NCI-H2081 treated with DMSO at 0.1 percent for 48 hours (cell line): ENCODE measurements at regions not wholly inside any gene's neighbourhood (a gene's known extent, or its start where the extent isn't known, plus 50 kb on each side); places are given as distances from the start of the nearest gene placed in this dataset.
"Not testable (repeated sequence)": the region's sequence is repeated elsewhere in the genome, so short reads cannot be mapped to it uniquely, and the experiment has no call there.

Experiments used
- DNase-seq: peaks from one replicate; lab custom pipeline; 2025; lab: John Stamatoyannopoulos, UW

DNA sequence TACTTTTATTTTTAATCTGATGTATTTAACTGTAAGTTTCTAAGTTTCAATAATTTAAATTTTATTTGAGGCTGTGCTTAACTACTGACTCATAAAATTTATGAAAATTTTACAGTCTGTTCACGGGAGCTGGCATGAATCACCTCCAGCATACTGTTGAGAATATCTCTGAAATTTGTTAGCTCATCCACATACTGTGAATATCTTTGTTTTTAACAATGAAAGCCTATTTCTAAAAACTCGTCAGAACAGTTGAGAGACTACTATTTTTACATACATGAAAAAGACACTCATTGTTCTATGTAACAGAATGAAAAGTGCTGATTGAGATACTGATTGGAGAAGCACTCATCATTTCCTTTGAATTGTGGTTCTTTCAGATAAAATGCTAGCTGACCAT lies 749.3 kb downstream of the TENT5A start:
- DNase-seq: no peak

DNA sequence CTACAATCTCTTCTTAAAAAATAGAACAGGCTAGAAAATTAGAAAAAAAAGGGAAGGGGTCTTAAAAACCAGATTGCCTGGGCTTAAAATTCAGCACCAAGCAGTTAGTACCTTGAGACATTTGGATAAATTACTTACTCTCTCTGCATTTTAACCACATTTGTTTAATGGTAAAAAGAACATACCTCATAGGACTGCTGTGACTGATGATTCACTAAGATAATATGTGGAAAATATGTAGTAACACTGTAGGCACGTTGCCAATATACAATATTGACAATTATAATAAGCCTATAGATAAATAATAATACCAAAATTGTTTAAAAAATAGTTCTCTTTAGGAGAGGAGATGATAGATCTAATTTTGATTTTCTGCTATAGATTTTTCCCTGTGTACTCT lies 750.4 kb downstream of the TENT5A start:
- DNase-seq: no peak

DNA sequence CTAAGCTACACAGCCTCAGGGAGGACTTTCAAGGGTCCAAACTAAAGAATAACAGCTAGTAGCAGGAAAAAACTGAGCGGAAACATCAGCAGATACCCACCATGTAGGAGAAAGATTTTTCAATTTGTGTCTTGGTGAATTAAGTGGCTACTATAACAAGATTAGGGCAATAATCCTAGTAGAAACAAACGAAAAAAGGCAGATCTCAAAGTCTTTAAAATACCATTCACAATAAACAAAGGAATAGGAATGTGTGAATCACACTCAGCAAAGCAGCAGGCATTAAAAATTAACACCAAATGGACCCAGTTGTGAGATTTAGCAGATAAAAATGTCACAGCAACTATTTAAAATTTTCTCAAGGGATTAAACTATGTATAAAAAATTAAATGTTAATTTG lies 761.2 kb downstream of the TENT5A start:
- no peak for DNase-seq

DNA sequence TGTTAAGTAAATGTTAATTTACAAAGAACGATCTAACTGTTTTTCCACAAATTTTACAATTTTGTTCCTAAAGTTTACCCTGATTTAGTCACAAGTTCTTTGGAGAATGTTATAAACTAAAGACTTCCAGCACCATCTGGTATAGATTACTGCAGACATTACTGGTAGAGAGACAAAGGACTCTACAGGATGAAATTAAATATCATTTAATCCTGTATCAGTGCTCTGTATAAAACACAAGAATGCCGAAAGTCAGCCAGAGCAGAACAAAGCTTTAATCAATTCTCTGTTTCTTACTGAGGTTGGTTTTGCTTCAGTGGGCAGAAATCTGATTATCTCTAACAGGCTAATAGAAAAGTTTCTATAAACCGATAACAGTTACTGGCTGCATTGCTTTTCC lies 763.6 kb downstream of the TENT5A start:
- DNase-seq: no peak

DNA sequence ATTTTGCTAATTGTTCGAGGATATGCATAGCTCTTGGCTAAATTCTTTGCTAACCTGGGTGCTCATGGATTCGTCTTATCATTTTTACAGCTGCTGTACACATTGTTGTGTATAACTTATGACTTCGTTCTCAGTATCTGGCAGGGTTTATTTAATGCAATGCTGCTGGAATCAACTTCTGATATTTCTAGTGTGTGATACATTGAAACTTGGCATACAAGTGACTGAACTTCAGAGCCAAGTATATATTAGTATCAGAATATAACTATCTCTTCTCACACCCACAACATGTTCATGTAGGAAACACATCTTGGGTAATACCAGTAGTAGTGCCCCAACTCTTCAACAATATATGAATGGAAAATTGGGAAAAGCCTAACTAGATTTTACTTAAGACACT lies 764.2 kb downstream of the TENT5A start:
- no peak for DNase-seq

DNA sequence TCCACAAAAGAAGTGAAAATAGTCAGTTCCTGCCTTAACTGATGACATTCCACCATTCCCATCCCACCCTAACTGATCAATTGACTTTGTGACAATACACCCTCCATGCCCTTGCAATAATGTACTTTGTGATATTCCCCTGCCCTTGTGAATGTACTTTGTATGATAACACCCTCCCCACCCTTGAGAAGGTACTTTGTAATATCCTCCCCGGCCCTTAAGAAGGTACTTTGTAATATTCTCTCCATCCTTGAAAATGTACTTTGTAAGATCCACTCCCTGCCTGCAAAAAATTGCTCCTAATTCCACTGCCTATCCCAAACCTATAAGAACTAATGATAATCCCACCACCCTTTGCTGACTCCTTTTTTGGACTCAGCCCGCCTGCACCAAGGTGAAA lies 771.3 kb downstream of the TENT5A start:
- DNase-seq: not testable (repeated sequence)

DNA sequence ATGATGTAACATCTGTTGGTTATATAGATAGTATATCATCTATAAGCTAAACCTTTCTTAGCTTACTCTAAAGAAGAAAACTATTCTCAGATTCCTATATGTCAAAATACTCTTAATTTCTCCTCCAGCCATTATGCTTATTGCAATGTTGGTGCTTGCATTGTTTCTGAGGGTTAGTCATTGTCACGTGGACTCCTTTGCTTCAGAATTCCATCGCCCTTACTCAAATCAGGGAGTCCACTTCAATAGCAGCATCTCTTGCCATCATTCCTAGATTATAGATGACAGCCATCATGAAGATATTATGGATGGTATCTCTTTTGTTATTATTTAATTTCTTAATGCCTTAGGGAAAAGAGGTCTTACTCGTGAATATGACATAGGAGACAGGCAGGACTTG lies 776.1 kb downstream of the TENT5A start:
- DNase-seq: no peak

DNA sequence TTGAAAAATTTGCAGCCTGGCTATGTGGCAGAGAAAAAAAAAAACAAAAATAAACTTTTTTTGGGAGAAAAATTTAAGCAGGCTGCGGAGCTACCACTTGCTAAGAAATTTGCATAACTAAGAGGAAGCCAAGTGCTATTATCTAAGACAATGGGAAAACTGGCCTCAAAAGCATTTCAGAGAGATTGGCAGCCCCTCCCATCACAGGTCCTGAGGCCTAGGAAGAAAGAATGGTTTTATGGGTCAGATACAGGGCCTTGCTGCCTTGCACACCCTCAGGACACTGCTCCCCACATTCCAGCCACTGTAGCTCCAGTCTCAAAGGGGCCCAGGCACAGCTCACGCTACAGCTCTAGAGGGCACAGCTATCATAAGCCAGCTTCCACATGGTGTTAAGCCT lies 777.9 kb downstream of the TENT5A start:
- no peak for DNase-seq

DNA sequence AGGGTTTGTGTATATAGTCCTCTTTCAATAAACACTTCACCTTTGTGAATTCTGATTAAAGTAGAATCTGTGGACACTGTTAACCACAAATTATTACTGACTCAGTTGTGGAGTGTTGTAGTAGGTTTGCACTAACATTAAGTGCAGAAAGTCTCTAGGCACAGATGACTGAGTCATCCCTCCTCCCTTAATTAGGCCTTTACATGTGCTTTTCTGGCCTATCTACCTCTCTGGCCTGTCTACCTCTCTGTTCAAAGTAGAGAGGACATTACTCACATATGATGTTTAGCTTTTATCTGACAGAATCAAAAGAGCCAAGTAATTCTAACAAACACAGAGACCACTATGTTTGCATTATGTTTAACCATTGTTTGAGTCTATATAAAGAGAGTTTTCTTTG lies 783.0 kb downstream of the TENT5A start:
- no peak for DNase-seq

DNA sequence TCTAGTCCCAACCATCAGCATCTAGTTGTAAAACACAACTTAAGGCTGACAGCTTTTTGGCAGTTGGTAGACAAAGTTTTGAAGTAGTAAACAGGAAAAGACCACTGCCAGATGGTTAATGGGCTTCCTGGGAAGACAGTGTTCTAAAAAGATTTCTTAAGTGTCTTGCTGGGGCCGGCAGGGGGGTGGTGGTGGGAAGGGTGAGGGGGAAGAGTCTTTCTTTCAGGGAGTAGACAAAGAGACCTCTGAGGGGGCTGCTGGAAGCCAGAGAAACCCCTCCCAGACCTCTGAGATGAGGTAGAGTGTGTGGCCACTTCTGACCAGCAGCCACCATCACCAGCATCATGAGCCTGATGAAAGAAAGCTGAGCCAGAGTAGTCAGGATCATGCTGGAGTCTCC lies 784.9 kb downstream of the TENT5A start:
- no peak for DNase-seq

DNA sequence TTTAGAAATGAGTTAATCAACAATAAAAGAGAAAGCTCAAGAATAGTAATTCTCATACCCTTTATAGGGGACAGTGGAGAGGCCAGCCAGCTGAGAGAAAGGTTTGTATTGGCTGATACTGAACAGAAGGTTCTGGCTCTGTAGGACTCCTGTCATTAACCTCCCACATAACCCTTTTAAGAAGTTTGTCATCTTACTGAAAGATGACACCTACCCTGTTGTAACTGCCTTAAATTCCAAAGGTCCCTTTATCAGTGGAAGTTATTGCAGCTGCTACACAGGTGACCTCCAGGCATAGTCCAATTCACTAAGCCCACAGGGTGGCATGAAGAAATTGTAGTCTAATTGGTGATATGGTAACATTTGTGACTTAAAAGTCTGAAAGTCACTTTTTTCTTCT lies 790.1 kb downstream of the TENT5A start:
- DNase-seq: no peak

DNA sequence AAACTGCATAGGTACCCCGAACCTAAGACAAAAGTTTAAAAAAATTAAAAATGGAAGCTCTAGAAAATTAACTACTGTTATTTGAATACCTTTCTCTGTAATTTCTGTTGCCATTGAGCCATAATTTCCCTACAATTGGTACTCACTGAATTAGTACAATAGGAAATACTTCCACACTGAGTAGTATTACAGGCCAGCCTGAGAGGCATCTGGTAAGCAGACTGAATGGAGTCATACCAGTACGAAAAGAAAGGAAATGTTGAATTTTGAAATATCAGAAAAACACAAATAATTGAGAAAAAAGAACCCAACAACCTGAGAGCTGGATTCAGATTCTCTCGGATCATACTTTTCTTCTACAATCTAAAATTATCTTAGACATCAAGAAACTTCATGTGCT lies 791.3 kb downstream of the TENT5A start:
- no peak for DNase-seq

DNA sequence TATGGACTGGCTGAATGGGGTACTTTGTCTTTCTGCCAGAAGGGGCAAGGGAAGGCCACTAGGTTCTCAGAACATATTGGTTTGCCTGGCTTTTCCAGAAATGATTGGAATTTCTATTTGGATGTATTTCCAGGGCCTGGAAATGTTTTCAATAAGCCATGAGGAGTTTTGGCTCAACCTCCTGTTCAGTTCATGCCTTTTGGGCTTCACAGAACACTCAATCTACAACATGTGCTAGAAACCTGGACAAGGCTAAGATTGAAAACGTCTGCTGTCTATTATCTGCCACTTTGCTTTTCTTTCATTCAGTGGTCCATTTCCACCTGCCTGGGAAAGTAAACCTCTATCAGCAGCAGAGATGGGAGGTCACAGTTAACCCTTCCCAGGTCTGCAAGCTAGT lies 793.4 kb downstream of the TENT5A start:
- no peak for DNase-seq

DNA sequence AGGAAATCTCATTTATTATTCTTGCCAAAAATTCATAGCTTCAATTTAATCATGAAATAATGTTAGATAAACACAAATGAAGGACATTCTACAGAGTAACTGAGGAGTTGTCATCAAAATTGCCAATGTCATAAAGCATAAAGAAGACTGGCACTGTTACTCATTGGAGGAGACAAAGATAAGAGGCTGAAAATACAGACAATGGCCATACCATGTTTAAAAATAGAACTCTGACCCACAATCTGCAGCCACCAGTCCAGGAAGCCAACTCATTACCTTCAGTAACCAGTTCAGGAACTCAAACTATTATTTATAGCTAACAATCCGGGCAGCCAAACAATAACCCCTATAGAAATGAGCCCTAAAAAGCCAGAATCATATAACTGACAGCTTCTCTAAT lies 795.6 kb downstream of the TENT5A start:
- DNase-seq: no peak

DNA sequence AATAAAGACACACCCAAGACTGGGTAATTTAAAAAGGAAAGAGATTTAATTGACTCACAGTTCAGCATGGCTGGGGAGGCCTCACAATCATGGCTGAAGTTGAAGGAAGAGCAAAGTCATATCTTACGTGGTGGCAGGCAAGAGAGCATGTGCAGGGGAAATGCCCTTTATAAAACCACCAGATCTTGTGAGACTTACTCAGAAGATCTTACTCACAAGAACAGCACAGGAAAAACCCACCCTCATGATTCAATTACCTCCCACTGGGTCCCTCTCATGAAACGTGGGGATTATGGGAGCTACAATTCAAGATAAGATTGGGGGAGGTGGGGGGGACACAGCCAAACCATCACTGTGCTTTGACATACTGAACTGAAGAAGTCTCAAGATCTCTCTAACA lies 800.0 kb downstream of the TENT5A start:
- DNase-seq: not testable (repeated sequence)

DNA sequence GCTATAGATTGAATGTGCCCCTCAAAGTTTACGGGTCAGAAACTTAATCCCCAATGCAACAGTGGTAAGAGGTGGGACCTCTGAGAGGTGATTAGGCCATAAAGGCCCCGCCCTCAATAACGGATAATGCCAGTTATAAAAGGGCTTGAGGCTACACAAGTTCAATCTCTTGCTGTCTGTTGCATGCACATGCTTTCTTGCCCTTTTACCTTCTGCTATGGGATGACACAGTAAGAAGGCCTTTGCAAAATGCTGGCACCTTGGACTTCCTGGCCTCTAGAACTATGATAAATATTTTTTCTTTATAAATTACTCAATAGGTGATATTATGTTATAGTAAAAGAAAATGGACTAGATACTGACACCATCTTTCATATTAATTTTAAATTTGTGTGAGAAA lies 806.1 kb downstream of the TENT5A start:
- DNase-seq: no peak

DNA sequence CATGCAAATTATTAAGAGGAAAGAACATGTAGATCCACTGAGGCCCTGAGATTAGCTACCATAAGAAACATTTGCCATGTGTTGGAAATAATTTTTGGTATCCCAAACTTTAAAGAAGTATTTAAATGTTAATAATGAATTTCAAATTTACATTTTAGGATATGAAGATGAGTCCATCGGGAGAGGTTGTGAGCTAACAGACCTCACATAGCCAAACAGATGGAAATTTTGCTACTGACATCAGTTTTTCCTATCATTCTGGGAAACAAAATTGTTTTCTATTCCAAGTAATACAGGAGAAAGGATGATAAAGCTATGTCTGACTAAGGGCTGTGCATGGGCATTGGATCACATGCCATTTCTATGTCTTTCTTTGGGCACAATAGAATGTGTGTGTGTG lies 809.6 kb downstream of the TENT5A start:
- no peak for DNase-seq

DNA sequence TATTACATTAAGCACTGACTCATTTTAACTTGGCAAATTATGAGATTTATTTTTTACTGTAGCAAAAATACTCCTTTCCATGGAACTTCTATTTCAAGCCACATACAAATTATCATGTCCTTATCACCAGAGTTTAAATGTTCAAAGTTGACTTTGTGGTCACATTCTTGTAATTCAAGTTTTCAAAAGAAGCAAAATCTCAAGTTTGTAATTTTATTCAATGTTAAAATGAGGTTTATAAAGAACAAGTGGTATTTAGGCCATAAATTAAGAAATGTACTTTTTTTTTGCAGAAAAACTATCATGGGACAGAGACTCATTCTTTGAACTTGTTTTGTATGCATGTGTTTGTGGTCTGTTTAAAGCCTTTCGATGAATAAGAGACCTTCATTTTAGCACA lies 811.5 kb downstream of the TENT5A start:
- DNase-seq: no peak

DNA sequence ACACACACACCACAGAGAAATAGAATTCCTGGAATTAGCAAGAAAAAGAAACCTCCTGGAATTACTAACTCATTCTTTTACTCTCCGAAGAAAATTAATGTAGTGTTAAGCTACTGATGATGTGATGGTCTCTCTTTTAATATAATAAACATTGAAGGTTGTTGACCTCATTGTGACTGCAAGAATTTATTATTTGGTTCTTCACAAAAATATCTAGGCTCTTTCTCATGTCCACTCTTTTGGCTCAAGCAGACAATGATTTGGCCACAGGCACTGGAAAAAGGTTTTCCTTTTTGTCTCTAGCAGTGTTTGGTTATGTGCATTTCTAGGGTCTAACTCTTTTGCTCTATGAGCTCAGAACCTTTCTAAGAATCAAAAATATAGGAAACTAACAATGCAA lies 811.9 kb downstream of the TENT5A start:
- DNase-seq: no peak

DNA sequence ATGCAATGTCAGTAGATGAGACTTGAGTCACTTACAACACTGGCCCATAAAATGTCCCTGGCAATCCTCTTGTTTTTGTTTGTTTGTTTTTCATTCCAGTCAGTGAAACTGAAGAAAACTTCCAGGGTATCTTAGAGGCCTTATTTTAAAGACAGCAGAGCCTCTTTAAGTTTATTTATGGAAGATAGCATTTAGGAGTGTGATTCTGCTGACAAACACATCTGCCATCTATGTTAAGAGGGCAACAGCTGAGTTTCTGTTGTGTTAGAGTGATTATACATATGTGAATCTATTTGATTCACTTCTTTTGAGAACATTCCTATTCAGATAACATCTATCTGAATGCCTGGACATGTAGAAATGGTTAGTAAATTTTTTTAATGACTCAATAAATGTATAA lies 812.6 kb downstream of the TENT5A start:
- DNase-seq: no peak

DNA sequence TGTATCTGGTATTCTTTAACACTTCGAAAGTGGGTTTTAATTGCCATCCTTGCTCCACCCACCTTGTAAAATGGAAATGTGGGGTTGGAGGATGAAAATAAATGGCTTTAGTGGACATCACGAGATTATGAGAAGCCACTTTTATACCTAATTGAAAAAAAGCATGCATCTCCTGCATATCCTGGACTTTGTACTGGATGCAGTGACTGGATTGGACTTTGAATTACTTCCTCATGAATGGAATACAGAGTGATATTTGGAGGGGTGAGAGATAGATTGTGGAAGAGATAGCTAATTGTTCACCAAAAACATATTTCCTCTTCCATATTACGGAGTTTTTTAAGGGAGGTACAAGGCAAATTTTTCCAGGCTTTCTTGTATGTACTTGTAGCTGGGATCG lies 813.0 kb downstream of the TENT5A start:
- no peak for DNase-seq

DNA sequence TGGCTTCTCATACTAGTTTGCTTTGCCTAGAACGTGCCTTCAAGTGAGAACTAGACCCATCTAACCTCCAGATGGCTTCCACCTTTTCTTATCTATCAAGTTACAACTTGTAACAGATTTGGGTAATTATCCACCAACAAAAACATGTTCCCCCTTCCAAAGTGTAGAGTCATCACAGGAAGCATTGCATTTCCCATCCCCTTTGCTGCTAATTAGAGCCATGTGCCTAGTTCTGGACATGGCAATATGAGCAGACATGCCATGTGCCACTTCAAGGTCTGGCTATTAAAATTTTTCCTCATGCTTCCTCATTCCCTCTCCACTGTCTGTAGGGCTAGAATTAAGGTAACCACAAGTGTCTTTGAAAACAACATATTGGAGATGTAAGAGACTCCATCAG lies 814.4 kb downstream of the TENT5A start:
- DNase-seq: no peak

DNA sequence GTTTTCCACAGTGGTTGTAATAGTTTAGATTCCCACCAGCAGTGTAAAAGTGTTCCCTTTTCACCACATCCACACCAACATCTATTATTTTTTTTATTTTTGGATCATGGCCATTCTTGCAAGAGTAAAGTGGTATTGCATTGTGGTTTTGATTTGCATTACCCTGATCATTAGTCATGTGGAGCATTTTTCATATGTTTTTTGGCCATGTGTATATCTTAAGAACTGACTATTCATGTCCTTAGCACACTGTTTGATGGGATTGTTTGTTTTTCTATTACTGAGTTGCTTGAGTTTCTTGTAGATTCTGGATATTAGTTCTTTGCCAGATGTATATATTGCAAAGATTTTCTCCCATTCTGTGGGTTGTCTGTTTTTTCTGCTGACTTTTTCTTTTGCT lies 820.1 kb downstream of the TENT5A start:
- DNase-seq: no peak

DNA sequence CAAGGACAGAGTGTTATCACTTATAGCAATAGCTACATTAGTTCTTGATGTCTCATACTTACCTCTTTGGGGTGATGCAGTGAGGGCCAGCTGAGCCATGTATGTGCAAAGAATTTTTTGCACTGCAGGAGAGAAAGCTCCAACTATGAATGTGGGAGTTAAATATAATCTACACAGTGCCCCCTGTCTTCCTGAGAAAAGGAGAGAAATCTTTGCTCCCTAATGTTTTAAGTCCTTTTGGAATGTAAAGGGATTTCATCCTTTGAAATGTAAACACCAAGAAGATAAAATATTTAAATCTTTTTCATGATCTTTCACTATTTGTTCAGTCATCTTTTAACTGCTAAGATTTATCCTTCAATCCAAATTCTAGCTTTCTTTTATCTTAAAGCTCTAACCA lies 822.1 kb downstream of the TENT5A start:
- no peak for DNase-seq

DNA sequence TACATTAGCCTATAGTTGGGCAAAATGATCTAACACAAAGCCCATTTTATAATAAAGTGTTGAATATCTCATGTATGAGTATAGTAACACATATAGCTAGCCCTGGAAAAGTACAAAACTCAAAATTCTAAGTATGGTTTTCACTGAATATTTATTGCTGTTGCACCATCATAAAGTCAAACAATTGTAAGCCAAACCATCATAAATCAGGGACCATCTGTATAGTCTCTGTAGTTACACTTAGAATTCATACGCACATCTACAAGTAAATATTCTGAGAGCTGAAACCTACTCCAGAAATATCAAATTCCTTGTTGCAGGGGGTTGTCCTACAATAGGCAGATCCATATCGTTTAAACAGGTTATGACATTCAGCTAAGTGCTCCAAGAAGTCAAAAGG lies 817.3 kb downstream of the BCKDHB start:
- DNase-seq: no peak
